HPDE6-E6E7 (cell line): ENCODE measurements at regions not wholly inside any gene's neighbourhood (a gene's known extent, or its start where the extent isn't known, plus 50 kb on each side); places are given as distances from the start of the nearest gene placed in this dataset.
"Not testable (repeated sequence)": the region's sequence is repeated elsewhere in the genome, so short reads cannot be mapped to it uniquely, and the experiment has no call there.

ENCODE experiments used
- DNase-seq: peaks from one replicate; pipeline ENCODE4 v3.0.0; 2011; ENCODE audit warnings: missing footprints; ENCODE audit errors: extremely low spot score

GRCh38 chr17:77290759-77291558, 150.2 kb downstream of the SEC14L1 start:
- DNase-seq = not testable (repeated sequence)

GRCh38 chr17:77291591-77292386, 151.0 kb downstream of the SEC14L1 start:
- DNase-seq = no peak

GRCh38 chr17:77294761-77295160, 154.0 kb downstream of the SEC14L1 start:
- DNase-seq = no peak

- no peak for DNase-seq
Observed at GRCh38 chr17:77295241-77295853, 154.6 kb downstream of the SEC14L1 start.

- no peak for DNase-seq
Observed at GRCh38 chr17:77296769-77297409, 156.1 kb downstream of the SEC14L1 start.

- DNase-seq = no peak
Observed at GRCh38 chr17:77297693-77298666, 157.2 kb downstream of the SEC14L1 start.

GRCh38 chr17:77298811-77299210, 158.0 kb downstream of the SEC14L1 start:
- DNase-seq = no peak

- no peak for DNase-seq
Observed at GRCh38 chr17:77299256-77300015, 158.7 kb downstream of the SEC14L1 start.

- no peak for DNase-seq
Observed at GRCh38 chr17:77300016-77300686, 159.4 kb downstream of the SEC14L1 start.

GRCh38 chr17:77301694-77302266, 161.0 kb downstream of the SEC14L1 start:
- DNase-seq = no peak

GRCh38 chr17:77302682-77303081, 161.9 kb downstream of the SEC14L1 start:
- no peak for DNase-seq

- no peak for DNase-seq
Observed at GRCh38 chr17:77303620-77304019, 162.9 kb downstream of the SEC14L1 start.

- no peak for DNase-seq
Observed at GRCh38 chr17:77304051-77304745, 163.4 kb downstream of the SEC14L1 start.

GRCh38 chr17:77304746-77305473, 164.1 kb downstream of the SEC14L1 start:
- no peak for DNase-seq

- DNase-seq = no peak
Observed at GRCh38 chr17:77306048-77306789, 165.4 kb downstream of the SEC14L1 start.

- no peak for DNase-seq
Observed at GRCh38 chr17:77306790-77307478, 166.2 kb downstream of the SEC14L1 start.
